ENCODE measurements at regions not wholly inside any gene's neighbourhood (a gene's known extent, or its start where the extent isn't known, plus 50 kb on each side); places are given as distances from the start of the nearest gene placed in this dataset.
A peak's percentile ranks its signal among the peaks of the same experiment; 100 is the strongest.
"Not testable (repeated sequence)": the region's sequence is repeated elsewhere in the genome, so short reads cannot be mapped to it uniquely, and the experiment has no call there.

DNA sequence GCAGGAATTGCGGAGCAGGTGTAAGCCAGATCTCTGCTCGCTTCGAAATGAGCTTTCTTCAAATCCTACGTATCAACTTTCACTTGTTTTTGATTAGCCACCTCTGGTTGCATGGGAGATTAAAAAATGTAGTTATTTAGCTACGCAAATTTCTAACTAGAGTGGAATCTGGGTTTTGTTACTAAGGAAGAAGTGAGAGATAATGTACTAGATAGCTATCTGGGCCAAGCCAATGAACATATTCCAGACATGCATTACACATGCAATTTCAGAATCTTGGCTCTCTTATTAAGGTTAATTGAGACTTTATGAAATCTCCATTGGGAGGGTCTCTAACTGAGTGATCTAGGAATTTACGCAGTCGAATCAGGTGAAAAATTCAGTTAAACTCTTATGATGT lies 765.7 kb downstream of the DIPK2A start:
- DNase-seq, result no peak

DNA sequence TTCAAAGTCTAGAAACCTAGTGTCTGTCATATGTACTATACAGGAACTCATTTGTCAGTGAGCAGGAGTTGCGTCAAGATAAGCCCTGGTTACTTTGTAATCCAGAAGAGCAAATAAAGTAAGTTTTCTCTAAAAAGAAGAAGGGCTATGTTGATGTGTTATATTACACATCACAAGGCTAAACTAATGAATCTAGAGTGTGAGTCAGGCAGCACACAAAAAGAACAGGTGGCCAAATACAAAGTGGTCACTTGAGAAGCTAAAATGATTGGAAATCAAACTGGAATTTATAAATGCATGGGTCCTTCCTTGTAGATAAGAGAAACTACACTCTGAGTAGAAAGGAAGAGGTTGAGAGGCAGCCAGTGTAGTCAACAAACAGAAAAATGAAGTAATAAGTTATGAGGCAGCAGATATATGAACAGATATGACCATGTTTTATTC lies 771.6 kb downstream of the DIPK2A start:
- no peak for DNase-seq

DNA sequence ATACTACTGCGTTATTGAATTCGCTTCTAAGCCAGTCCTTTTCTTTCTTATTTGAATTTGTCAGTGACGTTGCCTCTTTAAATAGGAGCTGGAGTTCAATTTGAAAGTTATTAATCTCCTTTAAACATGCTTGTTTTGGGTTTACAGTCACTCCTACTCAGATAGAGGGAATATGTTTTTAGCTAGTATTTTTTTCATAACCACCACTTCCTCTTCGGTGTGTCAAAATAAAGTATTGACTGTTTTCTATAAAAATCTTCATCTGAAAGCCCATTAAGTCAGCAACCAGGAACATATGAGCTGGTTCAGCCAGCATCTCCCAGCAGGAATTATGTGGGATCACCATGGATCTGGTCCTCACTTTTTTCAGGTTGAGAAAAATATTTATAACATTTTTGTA lies 772.9 kb downstream of the DIPK2A start:
- DNase-seq, result no peak

DNA sequence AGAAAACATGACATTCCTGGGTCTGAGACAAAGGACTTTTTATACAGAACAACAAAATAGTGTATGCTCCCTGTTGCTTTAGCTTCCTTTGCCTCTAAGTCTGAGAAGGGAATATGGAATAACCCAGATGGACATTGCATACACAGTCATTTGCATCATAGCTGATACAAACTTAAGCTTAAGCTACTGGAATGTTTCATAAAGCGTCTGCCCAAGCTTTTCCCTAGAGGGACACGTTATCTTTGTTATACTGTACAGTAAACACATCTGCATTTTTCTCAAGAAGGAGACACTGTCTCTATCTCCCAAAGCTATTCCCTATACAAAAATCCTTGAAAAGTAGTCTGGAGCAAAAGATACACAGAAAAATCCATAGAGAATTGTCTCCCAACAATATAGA lies 775.0 kb downstream of the DIPK2A start:
- DNase-seq, result no peak

DNA sequence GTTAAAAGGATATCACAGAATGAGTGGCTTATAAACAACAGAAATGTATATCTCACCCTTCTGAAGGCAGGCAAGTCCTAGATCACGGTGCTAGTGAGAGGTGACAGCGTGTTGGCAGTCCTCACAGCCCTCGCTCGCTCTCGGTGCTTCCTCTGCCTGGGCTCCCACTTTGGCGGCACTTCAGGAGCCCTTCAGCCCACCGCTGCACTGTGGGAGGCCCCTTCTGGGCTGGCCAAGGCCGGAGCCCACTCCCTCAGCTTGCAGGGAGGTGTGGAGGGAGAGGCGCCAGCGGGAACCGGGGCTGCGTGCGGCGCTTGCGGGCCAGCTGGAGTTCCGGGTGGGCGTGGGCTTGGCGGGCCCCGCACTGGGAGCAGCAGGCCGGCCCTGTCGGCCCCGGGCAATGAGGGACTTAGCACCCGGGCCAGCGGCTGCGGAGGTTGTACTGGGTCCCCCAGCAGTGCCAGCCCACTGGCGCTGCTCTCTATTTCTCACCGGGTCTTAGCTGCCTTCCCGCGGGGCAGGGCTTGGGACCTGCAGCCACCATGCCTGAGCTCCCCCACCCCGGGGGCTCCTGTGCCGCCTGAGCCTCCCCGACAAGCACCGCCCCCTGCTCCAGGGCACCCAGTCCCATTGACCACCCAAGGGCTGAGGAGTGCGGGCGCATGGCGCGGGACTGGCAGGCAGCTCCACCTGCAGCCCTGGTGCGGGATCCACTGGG lies 778.1 kb downstream of the DIPK2A start:
- DNase-seq, result not testable (repeated sequence)

DNA sequence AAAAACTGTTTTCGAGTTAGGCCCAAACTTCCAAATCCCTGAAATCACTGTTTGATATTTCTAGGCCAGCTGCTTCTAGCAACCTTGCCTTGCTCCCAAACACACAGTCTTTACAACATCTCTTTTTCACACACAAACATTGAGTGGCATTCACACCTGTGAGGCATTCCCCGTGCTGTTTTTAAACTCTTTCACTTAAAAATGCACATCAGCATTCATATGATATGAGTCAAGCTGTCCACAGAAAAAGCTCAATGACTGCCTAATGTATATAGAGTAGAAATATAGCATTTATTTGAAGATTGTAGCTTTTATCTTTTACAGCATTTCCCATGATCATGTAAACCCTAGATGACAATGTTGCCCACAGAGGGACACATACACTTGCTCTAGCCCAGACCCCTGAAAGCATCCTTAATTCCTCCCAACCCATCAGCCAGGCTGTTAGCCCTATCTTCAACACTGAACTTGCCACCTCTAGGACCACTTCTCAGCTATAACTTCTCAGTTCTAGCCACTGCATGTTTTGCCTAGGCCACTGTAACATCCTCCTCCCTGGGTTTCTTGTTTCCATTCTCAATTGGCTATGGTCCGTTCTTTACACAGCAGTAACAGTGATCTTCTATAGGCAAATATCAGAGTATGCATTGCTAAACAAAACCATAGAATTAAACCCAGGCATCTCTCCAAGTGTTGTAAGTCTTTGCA lies 782.6 kb downstream of the DIPK2A start:
- DNase-seq, result no peak

DNA sequence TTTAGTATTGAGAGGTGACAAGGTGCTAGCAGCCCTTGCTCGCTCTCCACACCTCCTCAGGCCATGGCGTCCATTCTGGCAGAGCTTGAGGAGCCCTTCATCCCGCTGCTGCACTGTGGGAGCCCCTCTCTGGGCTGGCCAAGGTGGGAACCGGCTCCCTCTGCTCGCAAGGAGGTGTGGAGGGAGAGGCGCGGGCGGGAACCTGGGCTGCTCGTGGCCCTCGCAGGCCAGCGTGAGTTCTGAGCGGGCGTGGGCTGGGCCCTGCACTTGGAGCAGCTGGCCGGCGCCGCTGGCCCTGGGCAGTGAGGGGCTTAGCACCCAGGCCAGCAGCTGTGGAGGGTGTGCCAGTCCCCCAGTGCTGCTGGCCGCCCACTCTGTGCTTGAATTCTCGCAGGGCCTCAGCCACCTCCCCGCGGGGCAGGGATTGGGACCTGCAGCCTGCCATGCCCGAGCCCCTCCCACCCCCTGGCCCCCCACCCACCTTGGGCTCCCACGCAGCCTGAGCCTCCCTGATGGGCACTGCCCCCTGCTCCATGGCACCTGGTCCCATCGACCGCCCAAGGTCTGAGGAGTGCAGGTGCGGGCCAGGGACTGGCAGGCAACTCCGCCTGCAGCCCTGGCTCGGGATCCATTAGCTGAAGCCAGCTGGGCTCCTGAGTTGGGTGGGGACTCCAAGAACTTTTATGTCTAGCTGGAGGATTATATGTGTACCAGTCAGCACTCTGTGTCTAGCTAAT lies 785.2 kb downstream of the DIPK2A start:
- DNase-seq, result no peak

DNA sequence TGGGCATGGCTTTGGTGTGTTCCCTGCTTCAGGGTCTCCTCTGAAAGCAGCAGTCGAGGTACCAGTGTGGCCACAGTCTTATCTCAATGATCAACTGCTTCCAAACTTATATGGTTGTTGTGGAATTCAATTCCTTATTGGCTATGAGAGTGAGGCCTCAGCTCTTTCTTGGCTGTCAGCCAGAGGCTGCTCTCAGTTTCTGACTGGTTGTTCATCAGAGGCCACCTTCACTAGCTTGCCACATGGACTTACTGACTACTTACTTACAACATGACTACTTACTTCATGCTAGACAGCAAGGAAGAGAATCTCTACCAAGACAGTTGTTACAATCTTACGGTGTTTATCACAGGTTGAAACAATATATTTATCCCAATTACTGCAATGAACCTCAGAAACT lies 789.2 kb downstream of the DIPK2A start:
- DNase-seq, result peak in 1 of 56 donors; percentile 29

DNA sequence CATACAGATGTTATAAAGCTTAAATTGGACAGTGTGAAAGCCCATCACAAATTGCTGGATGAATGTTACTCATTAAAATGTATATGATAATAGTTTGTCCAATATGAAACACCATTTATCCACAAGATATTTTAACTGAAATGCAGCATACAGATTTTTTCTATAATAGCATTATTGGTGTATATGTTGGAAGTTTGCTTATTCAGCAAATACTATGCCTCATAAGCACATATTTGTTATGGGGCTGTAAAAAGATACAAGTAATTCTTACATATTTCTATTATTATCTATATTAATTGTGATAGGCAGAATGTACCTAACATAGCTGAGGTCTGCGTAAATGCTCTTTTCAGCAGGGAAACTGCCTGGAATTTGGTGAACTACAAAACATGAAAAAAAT lies 790.5 kb downstream of the DIPK2A start:
- no peak for DNase-seq

DNA sequence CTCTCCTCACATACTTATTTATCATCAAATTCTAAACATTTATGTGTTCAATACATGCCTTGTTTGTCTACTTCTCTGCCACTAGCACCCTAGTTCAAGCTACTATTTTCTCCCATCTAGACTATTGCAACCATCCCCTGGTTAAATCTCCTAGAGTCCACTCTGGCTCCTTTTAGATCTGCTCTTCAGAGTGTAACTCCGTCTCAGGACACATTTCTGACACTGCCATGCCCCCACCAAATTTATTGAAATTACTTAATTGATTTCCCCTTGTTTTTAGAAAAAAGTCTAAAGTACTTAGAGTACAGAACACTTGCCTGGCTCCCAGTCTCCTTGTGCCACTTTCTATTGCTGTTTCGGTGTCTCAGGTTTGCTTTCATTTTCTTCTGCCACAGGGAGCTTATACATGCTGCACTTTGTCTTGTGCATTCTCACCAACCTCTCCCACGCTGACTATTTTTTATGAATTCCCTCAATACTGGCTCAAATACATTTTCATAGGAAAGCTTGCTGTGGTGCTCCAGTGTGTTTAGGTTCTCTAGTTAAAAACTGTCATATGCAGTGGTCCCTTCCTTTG lies 792.3 kb downstream of the DIPK2A start:
- peak in 1 of 56 donors; percentile 13 for DNase-seq

DNA sequence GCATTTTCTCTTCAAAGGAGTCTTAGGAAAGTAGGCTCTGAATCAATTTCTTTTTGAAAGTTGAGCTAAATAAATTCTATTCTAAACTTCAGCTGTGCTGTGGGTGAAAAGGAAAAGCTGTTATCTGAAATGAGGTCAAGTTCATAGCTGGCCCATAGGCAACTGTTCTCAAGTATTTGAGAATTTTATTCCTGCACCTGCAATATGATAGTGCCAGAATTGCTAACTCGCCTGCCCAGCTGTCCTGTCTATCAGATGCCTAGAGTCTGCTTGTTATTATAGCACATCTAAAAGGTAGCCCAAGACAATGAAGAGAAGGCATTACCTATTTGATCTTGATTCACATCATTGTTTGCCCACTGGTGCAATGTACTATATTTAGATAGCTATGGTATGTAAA lies 798.7 kb downstream of the DIPK2A start:
- no peak for DNase-seq

DNA sequence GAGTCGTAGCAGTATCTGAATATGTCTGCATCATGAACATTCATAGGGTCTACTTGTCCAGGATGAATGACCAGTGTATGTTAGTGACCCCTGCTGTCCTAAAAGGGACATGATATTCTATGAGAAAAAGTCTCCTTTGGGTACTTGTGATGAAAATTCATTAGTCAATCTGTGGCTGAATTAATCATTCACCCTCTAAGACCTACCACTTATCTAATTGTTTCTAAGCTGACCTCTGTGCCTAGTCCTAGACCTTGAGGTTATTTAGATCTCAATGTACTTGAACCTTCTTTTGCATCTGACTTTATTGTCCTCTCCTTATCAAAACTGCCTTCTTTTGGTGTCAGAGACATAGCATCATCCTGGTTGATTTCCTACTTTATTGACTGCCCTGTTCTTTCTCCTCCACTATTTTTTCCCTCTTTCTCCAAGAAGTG lies 799.3 kb downstream of the DIPK2A start:
- peak in 3 of 56 donors; percentile 9 to 68 (median 57) for DNase-seq

DNA sequence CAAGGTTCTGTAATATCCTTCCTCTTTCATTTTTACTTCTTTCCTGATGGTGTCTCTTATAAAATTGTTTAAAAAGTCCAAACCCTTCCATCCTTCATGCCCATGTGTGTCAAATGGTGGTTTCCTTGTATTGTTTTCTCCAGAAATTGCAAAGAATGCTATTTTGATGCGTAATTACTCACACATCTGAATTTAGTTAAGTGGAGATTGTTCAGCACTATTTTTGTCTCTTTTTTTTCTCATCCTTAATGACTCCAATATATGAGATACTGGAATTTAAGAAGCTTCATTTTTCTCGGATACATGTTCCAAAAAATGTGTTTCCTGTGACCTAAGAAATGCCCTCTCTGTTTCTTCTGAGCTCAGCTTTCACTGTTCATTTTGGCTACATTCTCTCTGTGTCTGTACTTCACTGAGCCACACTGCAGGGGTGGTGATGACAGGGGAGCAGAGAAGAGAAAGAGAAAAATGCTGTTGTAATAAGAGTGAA lies 799.8 kb downstream of the DIPK2A start:
- DNase-seq, result no peak

DNA sequence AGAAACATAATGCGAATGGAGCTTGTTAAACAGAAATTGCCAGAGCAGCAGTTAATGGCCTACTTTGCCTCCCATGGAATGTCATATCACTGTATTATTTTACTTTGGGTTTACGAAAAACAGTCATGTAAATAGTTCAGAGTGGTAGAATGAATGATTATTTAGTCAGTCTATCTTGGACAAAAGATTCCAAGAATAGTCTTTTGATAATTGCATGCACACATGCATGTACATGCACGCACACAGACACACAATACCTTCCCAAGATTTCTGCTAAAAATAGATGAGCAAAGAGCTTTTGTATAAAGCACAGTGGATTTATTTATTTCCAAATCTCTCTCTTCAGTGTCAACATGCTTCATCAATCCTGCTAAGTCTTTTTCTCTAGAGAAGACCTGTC lies 800.7 kb downstream of the DIPK2A start:
- no peak for DNase-seq

DNA sequence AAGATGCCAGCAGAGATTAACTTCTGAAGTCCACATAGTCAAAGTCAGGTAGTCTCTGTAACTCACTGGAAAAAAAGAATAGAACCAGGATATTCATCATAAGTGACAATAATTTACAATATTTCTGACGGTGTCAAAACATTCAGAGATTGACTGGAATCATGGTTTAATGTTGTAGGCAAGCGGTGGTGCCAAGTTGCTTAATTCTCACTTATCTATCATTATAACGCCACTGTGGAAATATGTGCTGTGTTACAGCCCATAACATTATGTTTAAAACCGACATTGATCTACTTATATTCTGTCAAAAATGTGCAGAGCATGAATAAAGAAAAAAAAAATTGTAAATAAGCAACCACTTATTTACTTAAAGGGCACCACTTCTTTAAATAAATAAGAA lies 801.7 kb downstream of the DIPK2A start:
- no peak for DNase-seq

DNA sequence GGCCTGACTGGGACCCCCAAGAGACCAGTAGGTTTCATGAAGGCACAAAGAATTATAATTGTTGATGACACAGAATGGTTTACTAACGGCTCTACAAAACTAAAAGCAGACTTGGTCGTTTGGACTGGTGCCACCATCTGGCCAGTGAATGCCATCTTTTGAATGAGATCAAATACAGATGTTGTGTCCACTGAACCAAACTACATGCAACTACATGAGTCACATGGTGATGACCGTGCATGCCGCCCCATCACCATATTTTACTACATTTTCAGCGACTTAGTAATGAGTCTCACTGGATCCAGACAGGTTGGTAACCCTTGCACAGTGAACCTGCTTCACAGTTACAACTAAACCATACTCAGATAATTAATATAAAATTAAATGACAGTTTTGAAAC lies 803.3 kb downstream of the DIPK2A start:
- peak in 1 of 56 donors; percentile 41 for DNase-seq

DNA sequence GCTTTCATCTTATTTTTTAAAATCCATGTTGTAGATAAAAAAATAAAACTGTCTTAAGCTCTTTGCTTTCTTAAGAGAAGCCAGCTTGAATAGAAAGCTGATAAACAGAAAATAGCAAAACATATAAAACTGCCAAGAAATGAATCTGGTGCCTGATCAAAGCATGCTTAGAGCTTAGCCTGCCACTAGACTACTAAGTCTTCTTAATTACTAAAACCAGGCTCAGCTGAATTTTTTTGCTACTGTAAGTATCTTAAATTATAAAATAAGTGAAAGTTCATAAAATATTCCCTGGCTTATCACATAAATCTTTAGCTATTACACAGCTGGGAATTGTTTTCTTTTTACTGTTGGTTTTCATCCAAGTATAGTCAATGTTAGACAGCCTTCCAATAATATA lies 803.9 kb downstream of the DIPK2A start:
- DNase-seq, result no peak

DNA sequence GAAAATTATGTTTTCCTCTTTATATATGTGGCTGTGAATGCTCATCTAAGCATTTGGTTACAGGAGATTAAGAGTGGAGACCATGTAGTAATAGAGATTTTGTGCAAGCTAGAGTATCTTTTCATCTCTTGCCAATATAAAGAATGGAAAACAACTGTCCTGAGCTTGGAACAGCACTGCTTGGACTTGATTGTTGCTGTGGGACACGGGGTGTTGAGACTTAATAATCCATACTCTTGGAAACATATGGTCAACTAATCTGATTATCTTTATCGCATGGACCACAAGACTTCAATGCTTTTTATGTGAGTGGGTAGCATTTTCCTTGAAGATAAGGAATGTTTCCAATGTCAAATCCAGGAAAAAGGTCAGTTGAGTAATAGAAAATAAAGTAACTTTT lies 806.3 kb downstream of the DIPK2A start:
- DNase-seq, result no peak

DNA sequence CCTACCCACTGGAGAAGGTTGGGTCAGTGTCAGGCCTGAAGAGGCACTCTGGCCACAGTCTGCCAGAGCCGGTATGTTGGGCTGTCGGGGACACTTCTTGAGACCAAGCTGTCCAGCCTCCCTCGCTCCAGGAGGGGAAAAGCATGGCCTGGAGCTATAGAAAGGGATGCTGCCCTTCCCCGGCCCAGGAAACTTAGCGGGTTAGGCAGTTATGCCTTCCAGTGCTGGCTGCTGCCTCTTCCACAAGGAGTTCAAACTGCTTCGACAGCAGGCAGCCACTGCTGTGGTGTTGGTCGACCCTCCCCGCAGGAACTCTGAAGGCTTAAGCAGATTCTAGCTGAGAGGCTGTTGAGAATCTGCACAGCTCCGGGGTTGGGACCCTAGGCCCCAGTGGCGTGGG lies 819.4 kb downstream of the DIPK2A start:
- no peak for DNase-seq

DNA sequence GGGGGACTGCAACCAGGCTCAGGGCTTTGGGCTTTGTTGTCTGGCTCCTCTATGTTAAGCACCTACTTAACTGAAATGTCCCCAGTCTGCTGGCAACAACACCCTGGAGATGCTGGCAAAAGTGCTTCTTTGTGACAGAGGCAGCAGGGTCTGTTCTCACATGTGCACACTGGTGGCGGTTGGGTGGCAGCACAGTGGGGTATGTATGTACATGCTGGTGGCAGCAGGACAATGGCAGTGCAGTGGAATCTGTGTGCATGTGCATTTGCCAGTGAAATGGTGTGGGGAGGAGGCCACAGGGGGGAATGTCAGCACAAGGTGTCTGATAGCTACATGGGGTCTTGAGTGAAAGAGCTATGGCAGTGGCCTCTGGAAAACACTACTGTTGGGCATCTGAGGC lies 830.3 kb downstream of the DIPK2A start:
- DNase-seq, result no peak

DNA sequence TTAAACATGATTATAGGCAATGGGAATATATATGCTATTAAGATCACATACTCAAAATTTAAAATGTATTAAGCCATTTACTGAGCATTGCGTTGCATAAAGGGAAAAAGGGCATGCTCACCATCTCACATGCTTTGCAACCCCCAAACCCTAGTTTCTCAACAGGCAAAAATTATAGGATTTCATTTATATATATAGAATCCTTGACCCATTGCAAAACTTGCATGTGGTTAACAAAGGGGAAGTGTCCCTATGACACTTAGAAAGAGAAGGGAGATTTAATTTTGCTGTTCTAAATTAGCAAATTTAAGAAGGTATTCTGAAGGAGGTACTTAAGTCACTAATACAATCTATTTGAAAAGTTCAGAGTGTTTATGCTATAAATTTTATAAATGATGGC lies 837.8 kb downstream of the DIPK2A start:
- DNase-seq, result no peak

DNA sequence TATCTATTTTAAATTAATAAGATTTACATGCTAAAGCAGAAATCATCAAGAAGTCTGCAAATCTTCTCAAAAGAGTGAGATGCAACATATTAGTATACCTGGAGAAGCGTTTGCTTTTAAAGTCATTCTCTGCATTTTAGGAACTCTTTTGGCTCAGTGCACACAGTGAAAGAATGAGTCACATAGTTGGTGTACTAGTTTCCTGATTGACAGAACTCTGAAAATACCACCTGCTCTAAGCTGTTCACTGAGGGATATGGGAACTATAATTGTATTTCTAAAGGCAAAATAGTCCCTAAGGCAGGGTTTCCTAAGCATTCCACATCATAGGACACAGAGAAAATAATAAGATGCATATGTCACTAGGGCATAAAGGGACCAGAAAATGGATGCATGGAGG lies 838.5 kb downstream of the DIPK2A start:
- DNase-seq, result no peak

All from amygdala (tissue), 56 donors.